ENCODE measurements at regions not wholly inside any gene's neighbourhood (a gene's known extent, or its start where the extent isn't known, plus 50 kb on each side); places are given as distances from the start of the nearest gene placed in this dataset.

DNA sequence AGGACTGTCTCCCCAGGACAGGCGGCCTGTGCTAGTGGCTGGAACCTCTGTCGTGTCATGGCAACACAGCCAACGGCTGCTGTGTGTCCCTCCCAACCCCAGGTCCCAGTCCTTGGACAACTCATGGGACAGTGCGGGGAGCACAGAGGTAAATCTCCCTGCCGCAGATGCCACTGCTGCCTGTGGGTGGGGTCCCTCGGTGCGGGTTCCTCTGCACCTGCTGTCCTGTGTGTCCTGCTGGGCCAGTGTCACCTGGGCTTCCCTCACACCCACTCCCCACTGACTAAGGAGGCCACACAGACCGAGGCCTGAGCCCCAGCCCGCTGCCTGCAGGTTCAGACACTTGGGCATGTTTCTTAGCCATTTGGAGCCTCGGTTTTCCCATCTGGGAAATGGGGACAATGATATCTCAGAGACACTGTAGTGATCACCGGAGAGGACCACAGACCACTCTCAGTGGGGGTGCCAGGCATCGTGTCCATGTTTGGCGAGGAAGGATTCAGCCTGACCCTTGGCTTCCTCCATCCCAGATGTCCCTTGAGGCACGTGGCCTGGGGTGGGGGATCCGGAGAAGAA is 96.5 kb downstream of the SIK1 start:
- Histone ChIP-seq H2AFZ (ENCODE audit: low read length) (no peak overlapping the region), H3K27ac (ENCODE audit: low read length) (no peak overlapping the region), H3K36me3 (ENCODE audit: low read depth, low read length) (no peaks in the 10 kb centered on the region), H3K9me2 (replicated peaks; ENCODE audit: low read length) (no peaks in the 10 kb centered on the region), H3K27me3 (ENCODE audit: low read length) (no peaks in the 10 kb centered on the region), H3K9ac (ENCODE audit: low read length) (no peak overlapping the region), H3K9me3 (ENCODE audit: low read length) (no peaks in the 10 kb centered on the region), H3K79me2 (ENCODE audit: low read length) (no peaks in the 10 kb centered on the region), H3K4me3 (ENCODE audit: low read length) (no peak overlapping the region), H3F3A (ENCODE audit: low read length, unreplicated experiment) (no peaks in the 10 kb centered on the region), H3K4me1 (ENCODE audit: insufficient read depth, low read length) (peaks cover 29% of the 10 kb centered on the region), H4K20me1 (ENCODE audit: low read length) (no peaks in the 10 kb centered on the region), H3K4me2 (ENCODE audit: low read length) (no peak overlapping the region)
- DNase-seq, result no peak
- ChIA-PET CTCF (no interaction called here), POLR2A (ENCODE audit: unreplicated experiment) (no interaction called here)
- no peak for TF ChIP-seq EZH2phosphoT487 (IDR thresholded peaks at IDR 0.05; ENCODE audit: borderline replicate concordance, low read length)
- TF ChIP-seq EZH2 (IDR thresholded peaks at IDR 0.05; ENCODE audit: low read length, unreplicated experiment), result no peak
- TF ChIP-seq, protein P1, sequence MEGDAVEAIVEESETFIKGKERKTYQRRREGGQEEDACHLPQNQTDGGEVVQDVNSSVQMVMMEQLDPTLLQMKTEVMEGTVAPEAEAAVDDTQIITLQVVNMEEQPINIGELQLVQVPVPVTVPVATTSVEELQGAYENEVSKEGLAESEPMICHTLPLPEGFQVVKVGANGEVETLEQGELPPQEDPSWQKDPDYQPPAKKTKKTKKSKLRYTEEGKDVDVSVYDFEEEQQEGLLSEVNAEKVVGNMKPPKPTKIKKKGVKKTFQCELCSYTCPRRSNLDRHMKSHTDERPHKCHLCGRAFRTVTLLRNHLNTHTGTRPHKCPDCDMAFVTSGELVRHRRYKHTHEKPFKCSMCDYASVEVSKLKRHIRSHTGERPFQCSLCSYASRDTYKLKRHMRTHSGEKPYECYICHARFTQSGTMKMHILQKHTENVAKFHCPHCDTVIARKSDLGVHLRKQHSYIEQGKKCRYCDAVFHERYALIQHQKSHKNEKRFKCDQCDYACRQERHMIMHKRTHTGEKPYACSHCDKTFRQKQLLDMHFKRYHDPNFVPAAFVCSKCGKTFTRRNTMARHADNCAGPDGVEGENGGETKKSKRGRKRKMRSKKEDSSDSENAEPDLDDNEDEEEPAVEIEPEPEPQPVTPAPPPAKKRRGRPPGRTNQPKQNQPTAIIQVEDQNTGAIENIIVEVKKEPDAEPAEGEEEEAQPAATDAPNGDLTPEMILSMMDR (conservative IDR thresholded peaks at IDR 0.05; ENCODE audit: low read depth, low read length), result no peak
- no TSS peak for BruUV-seq (replicated peaks)
- ATAC-seq, result no peak
- intact Hi-C loops (cut with micrococcal nuclease), result loop anchor here (5.0 kb wide), 1 partner anchor 317 kb away; no protein-coding TSS in a partner anchor

GRCh38 chr21:43329711-43330269 is 97.1 kb downstream of the SIK1 start:
- H4K20me1 ChIP-seq (ENCODE audit: low read length), result no peaks in the 10 kb centered on the region
- no peaks in the 10 kb centered on the region for H3K9me2 ChIP-seq (replicated peaks; ENCODE audit: low read length)
- H3K27me3 ChIP-seq (ENCODE audit: low read length), result no peaks in the 10 kb centered on the region
- no peak for DNase-seq
- no peak overlapping the region for H3K9ac ChIP-seq (ENCODE audit: low read length)
- no peak overlapping the region for H3K4me3 ChIP-seq (ENCODE audit: low read length)
- ATAC-seq, result no peak
- POLR2A ChIA-PET (ENCODE audit: unreplicated experiment), result no interaction called here
- H3K36me3 ChIP-seq (ENCODE audit: low read depth, low read length), result no peaks in the 10 kb centered on the region
- H3K9me3 ChIP-seq (ENCODE audit: low read length), result no peaks in the 10 kb centered on the region
- intact Hi-C loops (cut with micrococcal nuclease), result loop anchor here (5.0 kb wide), 1 partner anchor 318 kb away; no protein-coding TSS in a partner anchor
- TF ChIP-seq, protein P1 (conservative IDR thresholded peaks at IDR 0.05; ENCODE audit: low read depth, low read length), result no peak
- TF ChIP-seq EZH2 (IDR thresholded peaks at IDR 0.05; ENCODE audit: low read length, unreplicated experiment) (no peak), EZH2phosphoT487 (IDR thresholded peaks at IDR 0.05; ENCODE audit: borderline replicate concordance, low read length) (no peak)
- CTCF ChIA-PET, result no interaction called here
- H3K79me2 ChIP-seq (ENCODE audit: low read length), result no peaks in the 10 kb centered on the region
- no peak overlapping the region for H3K4me2 ChIP-seq (ENCODE audit: low read length)
- no TSS peak for BruUV-seq (replicated peaks)
- no peaks in the 10 kb centered on the region for H3F3A ChIP-seq (ENCODE audit: low read length, unreplicated experiment)
- no peak overlapping the region for H3K27ac ChIP-seq (ENCODE audit: low read length)
- H3K4me1 ChIP-seq (ENCODE audit: insufficient read depth, low read length), result peaks cover 29% of the 10 kb centered on the region
- no peak overlapping the region for H2AFZ ChIP-seq (ENCODE audit: low read length)

DNA sequence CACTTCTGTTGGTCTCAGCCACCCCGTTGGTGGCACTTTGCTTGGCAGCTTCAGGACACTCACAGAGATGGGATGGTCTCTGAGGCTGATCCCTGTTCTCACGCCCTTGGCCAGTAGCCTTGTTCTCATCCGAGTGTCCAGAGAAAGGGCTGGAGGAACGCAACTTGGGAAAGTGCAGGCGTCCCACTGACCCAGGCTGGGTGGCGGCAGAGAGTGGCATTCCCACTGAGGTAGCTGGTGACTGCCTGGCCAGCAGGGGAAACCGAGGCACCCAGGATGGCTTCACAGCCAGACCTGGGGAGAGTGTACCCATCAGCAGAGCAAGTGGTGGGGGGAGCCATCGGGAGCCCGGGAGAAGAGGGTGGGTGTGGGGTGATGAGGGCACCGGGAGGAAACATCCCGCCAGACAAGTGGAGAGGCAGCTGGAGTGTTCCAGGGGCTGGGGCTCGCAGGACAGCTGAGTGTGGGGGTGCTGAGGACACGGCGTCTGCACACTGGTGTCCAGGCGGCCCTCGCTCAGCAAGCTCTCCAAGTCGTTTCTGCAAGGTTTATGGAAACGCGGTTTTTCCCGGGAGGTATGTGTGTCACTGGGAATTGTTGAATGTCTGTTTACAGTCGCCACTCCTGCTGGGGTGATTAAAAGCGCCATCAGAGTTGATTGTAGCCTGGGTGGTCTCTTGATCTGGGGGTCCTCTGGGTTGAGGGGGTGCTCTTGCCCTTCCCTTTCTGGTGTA is 97.8 kb downstream of the SIK1 start:
- no peak overlapping the region for H3K4me2 ChIP-seq (ENCODE audit: low read length)
- ChIA-PET CTCF (no interaction called here), POLR2A (ENCODE audit: unreplicated experiment) (no interaction called here)
- no peaks in the 10 kb centered on the region for H4K20me1 ChIP-seq (ENCODE audit: low read length)
- H3K36me3 ChIP-seq (ENCODE audit: low read depth, low read length), result no peaks in the 10 kb centered on the region
- BruUV-seq (replicated peaks), result no TSS peak
- no peak for ATAC-seq
- TF ChIP-seq EZH2phosphoT487 (IDR thresholded peaks at IDR 0.05; ENCODE audit: borderline replicate concordance, low read length) (no peak), EZH2 (IDR thresholded peaks at IDR 0.05; ENCODE audit: low read length, unreplicated experiment) (no peak)
- TF ChIP-seq, protein P1 (conservative IDR thresholded peaks at IDR 0.05; ENCODE audit: low read depth, low read length), result no peak
- no peak overlapping the region for H3K4me3 ChIP-seq (ENCODE audit: low read length)
- no peaks in the 10 kb centered on the region for H3K9me2 ChIP-seq (replicated peaks; ENCODE audit: low read length)
- H2AFZ ChIP-seq (ENCODE audit: low read length), result no peak overlapping the region
- H3K27ac ChIP-seq (ENCODE audit: low read length), result no peak overlapping the region
- DNase-seq, result no peak
- no peaks in the 10 kb centered on the region for H3K79me2 ChIP-seq (ENCODE audit: low read length)
- intact Hi-C loops (cut with micrococcal nuclease), result no loop called here
- no peaks in the 10 kb centered on the region for H3F3A ChIP-seq (ENCODE audit: low read length, unreplicated experiment)
- no peaks in the 10 kb centered on the region for H3K27me3 ChIP-seq (ENCODE audit: low read length)
- no peak overlapping the region for H3K9ac ChIP-seq (ENCODE audit: low read length)
- H3K9me3 ChIP-seq (ENCODE audit: low read length), result no peaks in the 10 kb centered on the region
- H3K4me1 ChIP-seq (ENCODE audit: insufficient read depth, low read length), result peaks cover 23% of the 10 kb centered on the region
